Hematopoietic multipotent progenitor cell treated with erythropoietin and hydrocortisone succinate and interleukin-3 and kit ligand, for 4 days (in vitro differentiated cells): ENCODE measurements at regions not wholly inside any gene's neighbourhood (a gene's known extent, or its start where the extent isn't known, plus 50 kb on each side); places are given as distances from the start of the nearest gene placed in this dataset.

Experiments
- DNase-seq: peaks from one replicate; pipeline ENCODE4 v3.0.0-alpha.2; 2015

- no peak for DNase-seq
Measured at GRCh38 chr4:104418286-104418685, 76.4 kb downstream of the CXXC4 start.

- DNase-seq, result no peak
Measured at GRCh38 chr4:104417357-104417882, 77.3 kb downstream of the CXXC4 start.

GRCh38 chr4:104416725-104417356, 77.9 kb downstream of the CXXC4 start:
- no peak for DNase-seq

GRCh38 chr4:104413487-104413886, 81.2 kb downstream of the CXXC4 start:
- no peak for DNase-seq

- no peak for DNase-seq
Measured at GRCh38 chr4:104412344-104412743, 82.3 kb downstream of the CXXC4 start.

- no peak for DNase-seq
Measured at GRCh38 chr4:104411502-104411901, 83.2 kb downstream of the CXXC4 start.

- no peak for DNase-seq
Measured at GRCh38 chr4:104408878-104409277, 85.8 kb downstream of the CXXC4 start.

GRCh38 chr4:104404361-104404760, 90.3 kb downstream of the CXXC4 start:
- no peak for DNase-seq

GRCh38 chr4:104395168-104395614, 99.5 kb downstream of the CXXC4 start:
- no peak for DNase-seq

- no peak for DNase-seq
Measured at GRCh38 chr4:104394406-104395167, 100.1 kb downstream of the CXXC4 start.

GRCh38 chr4:104393655-104394324, 100.9 kb downstream of the CXXC4 start:
- no peak for DNase-seq

- no peak for DNase-seq
Measured at GRCh38 chr4:104385713-104386112, 109.0 kb downstream of the CXXC4 start.

- DNase-seq, result no peak
Measured at GRCh38 chr4:104382961-104383360, 111.7 kb downstream of the CXXC4 start.

- DNase-seq, result no peak
Measured at GRCh38 chr4:104381729-104382128, 113.0 kb downstream of the CXXC4 start.

GRCh38 chr4:104365618-104366017, 129.1 kb downstream of the CXXC4 start:
- DNase-seq, result no peak

- DNase-seq, result no peak
Measured at GRCh38 chr4:104353481-104353880, 141.2 kb downstream of the CXXC4 start.

- DNase-seq, result peak; percentile 9
Measured at GRCh38 chr4:104352211-104352610, 142.5 kb downstream of the CXXC4 start.

GRCh38 chr4:104351706-104352105, 143.0 kb downstream of the CXXC4 start:
- DNase-seq, result no peak

- DNase-seq, result no peak
Measured at GRCh38 chr4:104345598-104346242, 149.0 kb downstream of the CXXC4 start.

GRCh38 chr4:104344342-104344980, 150.2 kb downstream of the CXXC4 start:
- DNase-seq, result no peak

GRCh38 chr4:104334410-104334809, 160.3 kb downstream of the CXXC4 start:
- DNase-seq, result no peak

GRCh38 chr4:104330125-104330905, 164.4 kb downstream of the CXXC4 start:
- no peak for DNase-seq
